ENCODE measurements at regions not wholly inside any gene's neighbourhood (a gene's known extent, or its start where the extent isn't known, plus 50 kb on each side); places are given as distances from the start of the nearest gene placed in this dataset.

DNA sequence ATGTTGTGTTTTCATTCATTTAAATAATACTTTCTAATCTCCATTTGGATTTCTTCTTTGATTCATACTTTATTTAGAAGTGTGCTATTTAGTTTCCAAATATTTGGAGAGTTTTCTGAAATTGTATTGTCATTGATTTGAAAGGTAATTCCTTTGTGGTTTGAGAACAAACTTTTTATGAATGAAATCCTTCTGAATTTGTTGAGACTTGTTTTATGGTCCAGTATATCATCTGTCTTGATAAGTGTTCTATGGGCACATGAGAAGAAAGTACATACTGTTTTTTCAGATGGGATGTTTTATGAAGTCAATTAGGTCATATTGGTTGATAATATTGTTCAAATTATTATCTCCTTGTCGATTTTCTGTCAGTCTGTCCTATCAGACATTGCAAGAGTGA, 953.8 kb downstream of the NR2F1-AS1 start:
- H3K4me1 ChIP-seq (ENCODE audit: control insufficient read depth, extremely low read depth, insufficient read depth, low read length) = no peaks in the 10 kb centered on the region
- ChIA-PET CTCF (no interaction called here), POLR2A (no interaction called here)
- H3K79me2 ChIP-seq (ENCODE audit: control insufficient read depth, insufficient read depth, low read length) = no peaks in the 10 kb centered on the region
- H3K9ac ChIP-seq (replicated peaks; ENCODE audit: extremely low read depth, insufficient read depth, low read length) = no peak overlapping the region
- peaks cover 2% of the 10 kb centered on the region for H3K9me1 ChIP-seq (replicated peaks; ENCODE audit: control insufficient read depth, extremely low read depth, insufficient read depth, low read length)
- H3K4me2 ChIP-seq (ENCODE audit: insufficient read depth, low read length) = no peak overlapping the region
- no peaks in the 10 kb centered on the region for H3K27me3 ChIP-seq (ENCODE audit: control insufficient read depth in 2 of 2, insufficient read depth in 2 of 2, low read length in 2 of 2)
- BruUV-seq (replicated peaks) = no TSS peak
- no peak for DNase-seq (ENCODE audit: low read depth, low spot score)
- no peak for TF ChIP-seq POLR2A (IDR thresholded peaks at IDR 0.05; ENCODE audit: low read depth, low read length)
- no peak for TF ChIP-seq POLR2AphosphoS5 (IDR thresholded peaks at IDR 0.05; ENCODE audit: insufficient read depth, low read depth, low read length)
- TF ChIP-seq GATA2 (IDR thresholded peaks at IDR 0.05; ENCODE audit: insufficient read depth, insufficient read length, low read depth, low read length) = no peak
- no peak for TF ChIP-seq JUN (IDR thresholded peaks at IDR 0.05; ENCODE audit: borderline replicate concordance, insufficient read depth, insufficient read length, low read depth)
- TF ChIP-seq EZH2 (IDR thresholded peaks at IDR 0.05; ENCODE audit: borderline replicate concordance, low read depth, low read length, severe bottlenecking) = no peak
- no peak for TF ChIP-seq MYC (IDR thresholded peaks at IDR 0.05; ENCODE audit: low read depth, low read length)
- TF ChIP-seq, protein P1, sequence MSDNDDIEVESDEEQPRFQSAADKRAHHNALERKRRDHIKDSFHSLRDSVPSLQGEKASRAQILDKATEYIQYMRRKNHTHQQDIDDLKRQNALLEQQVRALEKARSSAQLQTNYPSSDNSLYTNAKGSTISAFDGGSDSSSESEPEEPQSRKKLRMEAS (IDR thresholded peaks at IDR 0.05; ENCODE audit: insufficient read depth, insufficient read length) = no peak
- TF ChIP-seq, protein P2, sequence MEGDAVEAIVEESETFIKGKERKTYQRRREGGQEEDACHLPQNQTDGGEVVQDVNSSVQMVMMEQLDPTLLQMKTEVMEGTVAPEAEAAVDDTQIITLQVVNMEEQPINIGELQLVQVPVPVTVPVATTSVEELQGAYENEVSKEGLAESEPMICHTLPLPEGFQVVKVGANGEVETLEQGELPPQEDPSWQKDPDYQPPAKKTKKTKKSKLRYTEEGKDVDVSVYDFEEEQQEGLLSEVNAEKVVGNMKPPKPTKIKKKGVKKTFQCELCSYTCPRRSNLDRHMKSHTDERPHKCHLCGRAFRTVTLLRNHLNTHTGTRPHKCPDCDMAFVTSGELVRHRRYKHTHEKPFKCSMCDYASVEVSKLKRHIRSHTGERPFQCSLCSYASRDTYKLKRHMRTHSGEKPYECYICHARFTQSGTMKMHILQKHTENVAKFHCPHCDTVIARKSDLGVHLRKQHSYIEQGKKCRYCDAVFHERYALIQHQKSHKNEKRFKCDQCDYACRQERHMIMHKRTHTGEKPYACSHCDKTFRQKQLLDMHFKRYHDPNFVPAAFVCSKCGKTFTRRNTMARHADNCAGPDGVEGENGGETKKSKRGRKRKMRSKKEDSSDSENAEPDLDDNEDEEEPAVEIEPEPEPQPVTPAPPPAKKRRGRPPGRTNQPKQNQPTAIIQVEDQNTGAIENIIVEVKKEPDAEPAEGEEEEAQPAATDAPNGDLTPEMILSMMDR (IDR thresholded peaks at IDR 0.05; ENCODE audit: extremely low read depth in 1 of 2, insufficient read depth in 1 of 2, low read depth in 1 of 2, low read length in 2 of 2) = no peak
- no peak for TF ChIP-seq FOS (IDR thresholded peaks at IDR 0.05; ENCODE audit: borderline replicate concordance, insufficient read depth, low read length)
- no peaks in the 10 kb centered on the region for H3K36me3 ChIP-seq (ENCODE audit: control insufficient read depth in 2 of 2, extremely low read depth in 1 of 2, insufficient read depth in 2 of 2, low read length in 2 of 2)
- H3K4me3 ChIP-seq (replicated peaks in 1 of 3; ENCODE audit: insufficient read depth in 1 of 3, low read depth in 1 of 3, low read length in 3 of 3) = no peak overlapping the region
- no peak overlapping the region for H2AFZ ChIP-seq (ENCODE audit: low read depth, low read length)
- dilution Hi-C loops (cut with MboI; ENCODE audit: extremely low pct_ligation_motif_present, low sequenced_read_pairs) = no loop called here
- no peaks in the 10 kb centered on the region for H4K20me1 ChIP-seq (replicated peaks; ENCODE audit: control insufficient read depth, extremely low read depth, insufficient read depth, low read length)
- no peak overlapping the region for H3K27ac ChIP-seq (ENCODE audit: insufficient read depth, low read depth, low read length)
- intact Hi-C loops (cut with micrococcal nuclease) = no loop called here
- FAIRE-seq = peak; percentile 21
- H3K9me3 ChIP-seq (replicated peaks; ENCODE audit: control insufficient read depth, insufficient read depth, low read length) = no peaks in the 10 kb centered on the region

Data from endothelial cell of umbilical vein (primary cell).